Activated CD4-positive, alpha-beta T cell treated with anti-CD3 and anti-CD28 coated beads, Interleukin-2, amount 50 U/mL, for 24 hours (primary cell): ENCODE measurements at regions not wholly inside any gene's neighbourhood (a gene's known extent, or its start where the extent isn't known, plus 50 kb on each side); places are given as distances from the start of the nearest gene placed in this dataset.
A peak's percentile ranks its signal among the peaks of the same experiment; 100 is the strongest.

Experiments used
- DNase-seq, 2 donors: peaks; one replicate each; pipeline ENCODE4 v3.0.0-alpha.2; 2020; ENCODE audit warnings: low read depth in 1 of 2, low spot score in 1 of 2

- no peak for DNase-seq
Observed at GRCh38 chr20:52785679-52786078, 186.5 kb upstream of the TSHZ2 start.

DNA sequence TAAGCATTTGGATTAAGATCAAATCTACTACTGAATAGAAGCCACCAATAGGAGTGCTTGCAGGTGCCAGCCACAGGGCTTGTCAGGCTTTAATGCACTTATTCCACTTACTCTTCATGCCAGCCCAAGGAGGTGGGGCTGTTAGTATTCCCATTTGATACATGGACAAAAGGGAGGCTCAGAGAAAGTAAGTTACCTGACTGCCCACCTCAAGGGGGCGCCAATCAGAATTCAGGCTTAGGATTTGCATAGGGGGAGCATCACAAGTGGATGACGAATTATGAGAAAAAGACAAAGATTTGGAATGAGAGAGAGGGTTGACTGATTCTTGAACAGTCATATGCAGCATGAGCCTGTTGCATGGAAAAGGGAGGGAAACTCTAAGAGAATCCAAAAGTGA is 188.4 kb upstream of the TSHZ2 start:
- DNase-seq: peak in 1 of 2 donors; percentile 2

GRCh38 chr20:52780462-52780861 is 191.7 kb upstream of the TSHZ2 start:
- no peak for DNase-seq

DNA sequence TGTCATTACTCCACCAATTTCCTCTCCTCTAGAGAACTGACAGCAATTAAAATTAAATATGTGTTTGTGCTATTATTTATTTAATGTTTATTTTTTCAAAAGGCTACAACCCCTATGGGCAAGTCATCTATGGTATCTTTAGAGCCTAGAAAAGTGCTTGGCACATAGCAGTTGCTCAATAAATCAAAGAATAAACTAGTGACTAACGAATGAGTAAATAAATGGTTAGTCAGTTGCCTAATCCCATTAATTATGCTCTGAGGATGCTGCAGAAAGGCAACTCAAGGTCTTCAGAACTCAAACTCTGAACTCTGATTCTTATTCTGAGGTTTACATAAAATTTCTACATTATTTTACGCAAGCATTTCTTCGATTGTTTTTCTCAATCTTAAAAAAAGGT is 193.0 kb upstream of the TSHZ2 start:
- no peak for DNase-seq

- no peak for DNase-seq
Observed at GRCh38 chr20:52777171-52777570, 195.0 kb upstream of the TSHZ2 start.

GRCh38 chr20:52775786-52776185 is 196.4 kb upstream of the TSHZ2 start:
- no peak for DNase-seq

- DNase-seq: no peak
Observed at GRCh38 chr20:52768694-52769093, 203.5 kb upstream of the TSHZ2 start.

- no peak for DNase-seq
Observed at GRCh38 chr20:52766645-52767435, 205.3 kb upstream of the TSHZ2 start.

GRCh38 chr20:52763321-52763853 is 208.8 kb upstream of the TSHZ2 start:
- no peak for DNase-seq

DNA sequence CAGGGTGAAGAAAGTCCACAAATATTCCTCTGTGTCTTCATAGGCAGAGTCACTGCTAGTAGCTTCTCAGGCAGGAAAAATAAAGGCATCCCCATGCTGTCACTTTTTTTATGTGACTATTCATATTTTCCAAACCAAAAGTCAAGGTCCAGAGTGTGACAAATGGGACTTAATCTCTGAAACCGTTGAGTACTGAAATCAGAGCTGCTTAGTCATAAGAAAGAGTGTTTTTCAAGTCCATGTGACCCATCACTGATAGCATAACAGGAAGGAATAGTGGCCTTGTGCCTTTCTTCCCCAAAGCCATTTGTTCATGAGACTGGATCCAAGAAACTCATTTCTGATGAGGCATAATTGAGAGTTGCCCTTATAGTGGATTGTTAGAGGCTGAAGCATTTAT is 210.3 kb upstream of the TSHZ2 start:
- DNase-seq: no peak

DNA sequence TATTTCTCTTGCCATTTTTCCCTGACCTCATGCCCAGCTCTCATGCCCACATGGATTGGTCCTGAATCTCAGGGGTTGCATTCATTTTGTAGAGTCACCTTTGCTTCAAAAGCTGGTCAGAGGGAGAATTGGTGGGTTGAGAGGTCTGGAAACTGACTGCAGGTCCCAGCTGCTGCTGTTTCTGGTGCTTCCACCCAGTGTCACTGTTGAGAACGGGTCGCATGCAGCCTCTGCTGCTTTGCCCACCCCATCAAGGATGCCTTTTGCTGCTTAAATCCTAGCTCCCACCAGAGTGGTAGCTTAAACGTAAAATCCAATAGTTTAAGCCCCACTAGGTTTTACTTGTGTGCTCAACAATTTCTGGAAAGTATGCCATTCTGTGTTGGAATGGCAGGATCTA is 211.4 kb upstream of the TSHZ2 start:
- DNase-seq: no peak

- no peak for DNase-seq
Observed at GRCh38 chr20:52757411-52757810, 214.7 kb upstream of the TSHZ2 start.

GRCh38 chr20:52755744-52756143 is 216.4 kb upstream of the TSHZ2 start:
- no peak for DNase-seq

GRCh38 chr20:52754366-52754765 is 217.8 kb upstream of the TSHZ2 start:
- no peak for DNase-seq

GRCh38 chr20:52752023-52752422 is 220.1 kb upstream of the TSHZ2 start:
- no peak for DNase-seq

DNA sequence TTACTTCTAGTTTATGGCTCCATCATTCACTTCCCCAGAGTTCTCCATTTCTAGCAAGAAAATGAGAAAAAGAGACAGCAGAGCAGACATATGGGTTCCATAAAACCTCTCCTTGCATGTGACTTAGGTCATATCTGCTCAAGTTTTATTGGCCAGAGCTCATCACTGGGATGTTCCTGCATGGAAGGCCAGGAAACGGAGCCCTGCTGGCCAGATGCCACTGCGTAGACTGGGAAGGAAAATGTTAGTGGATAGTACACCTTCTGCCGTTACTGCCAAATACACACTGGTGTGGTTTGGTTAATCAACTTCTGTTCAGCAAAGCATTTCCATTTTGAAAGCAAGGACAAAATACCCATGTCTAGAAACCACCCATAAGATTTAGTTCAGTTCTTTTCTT is 220.6 kb upstream of the TSHZ2 start:
- no peak for DNase-seq

DNA sequence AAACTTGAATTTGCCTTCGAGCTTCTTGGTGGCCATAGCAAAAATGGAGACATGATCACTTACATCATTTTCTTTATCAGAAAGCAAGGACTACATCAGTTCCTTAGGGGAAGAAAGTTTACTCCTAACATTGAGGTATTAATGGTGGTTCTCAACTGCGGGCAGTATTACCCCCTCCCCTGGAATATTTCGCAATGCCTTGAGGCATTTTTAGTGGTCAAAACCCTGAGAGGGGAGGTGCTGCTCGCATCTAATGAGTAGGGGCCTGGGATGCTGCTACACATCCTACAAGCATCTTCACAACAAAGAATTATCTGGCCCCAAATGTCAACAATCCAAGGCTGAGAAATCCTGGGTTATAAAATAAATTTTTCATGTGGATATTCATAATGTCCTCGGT is 222.2 kb upstream of the TSHZ2 start:
- no peak for DNase-seq

GRCh38 chr20:52748990-52749389 is 223.2 kb upstream of the TSHZ2 start:
- DNase-seq: no peak

DNA sequence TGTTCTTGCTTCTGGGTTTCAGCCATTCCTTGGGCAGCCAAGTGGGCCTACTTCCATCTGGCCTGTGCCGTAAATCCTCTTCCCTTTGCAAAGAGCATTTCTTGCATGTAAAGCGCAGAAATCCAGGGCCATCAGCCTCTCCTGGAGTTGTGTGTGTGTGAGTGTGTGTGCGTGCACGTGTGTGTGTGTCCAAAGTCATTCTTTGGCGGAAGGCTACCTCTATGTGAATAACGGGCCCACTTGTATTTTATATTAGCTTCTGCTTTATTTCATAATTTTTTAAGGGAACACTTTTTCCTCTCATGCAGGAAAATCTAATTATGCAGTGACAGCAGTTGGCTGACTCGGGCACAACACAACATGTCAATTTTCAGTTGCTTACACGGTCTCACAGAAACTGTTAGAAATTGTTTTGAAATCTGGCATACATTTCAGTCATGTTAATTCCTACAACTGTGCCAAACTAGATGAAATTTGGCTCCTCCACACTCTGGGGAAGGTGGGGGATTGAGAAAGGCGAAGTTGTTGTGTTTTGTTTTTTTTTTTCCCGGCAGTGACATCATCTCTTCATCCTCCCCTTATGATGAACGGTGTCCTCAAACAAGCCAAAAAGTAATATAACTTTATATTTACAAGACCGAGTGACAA is 223.7 kb upstream of the TSHZ2 start:
- DNase-seq: no peak

DNA sequence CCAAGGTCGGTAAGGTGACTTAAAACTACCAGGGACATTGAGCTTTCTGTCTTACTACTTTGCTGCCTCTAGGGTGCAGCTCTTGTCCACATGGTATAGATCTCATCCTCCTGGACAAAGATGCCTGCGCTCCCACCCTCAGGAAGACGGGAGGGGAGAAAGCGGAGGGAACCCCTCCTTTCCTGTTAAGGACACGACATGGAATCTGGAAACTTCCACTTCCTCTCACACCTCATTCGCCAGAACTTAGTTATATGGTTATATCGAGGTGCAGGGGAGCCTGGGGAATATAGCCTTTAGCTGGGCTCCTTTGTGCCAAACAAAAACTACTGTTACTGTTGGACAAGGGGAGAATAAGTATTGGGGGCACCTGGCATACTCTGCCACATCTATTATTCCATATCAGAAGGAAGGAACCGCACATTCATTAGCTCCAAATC is 224.3 kb upstream of the TSHZ2 start:
- DNase-seq: no peak

- DNase-seq: no peak
Observed at GRCh38 chr20:52746770-52747169, 225.4 kb upstream of the TSHZ2 start.

GRCh38 chr20:52746190-52746589 is 226.0 kb upstream of the TSHZ2 start:
- DNase-seq: no peak

- no peak for DNase-seq
Observed at GRCh38 chr20:52744441-52744840, 227.7 kb upstream of the TSHZ2 start.
